ENCODE measurements at regions not wholly inside any gene's neighbourhood (a gene's known extent, or its start where the extent isn't known, plus 50 kb on each side); places are given as distances from the start of the nearest gene placed in this dataset.

- no peak for DNase-seq
Measured at GRCh38 chr2:150971910-150972309, 289.8 kb downstream of the RBM43 start.

DNA sequence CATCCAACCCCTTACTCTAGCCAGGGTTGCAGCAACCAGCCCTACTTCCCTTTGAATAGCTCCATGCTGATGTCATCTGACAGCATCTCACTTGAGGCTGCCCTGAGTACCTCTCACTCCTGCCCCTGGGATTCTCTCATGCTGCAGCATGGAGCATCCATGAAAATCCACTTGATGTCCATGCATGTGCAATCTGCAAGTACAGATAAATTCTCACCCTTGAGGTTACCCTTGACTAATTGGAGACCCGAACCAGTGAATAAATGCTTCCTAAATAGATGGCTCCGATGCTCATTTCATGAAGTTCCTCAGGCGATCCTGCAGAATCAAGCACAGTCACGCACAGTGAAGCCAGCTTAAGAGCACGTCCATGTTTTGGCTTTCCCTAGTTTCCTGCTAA is 298.3 kb downstream of the RBM43 start:
- DNase-seq = no peak

DNA sequence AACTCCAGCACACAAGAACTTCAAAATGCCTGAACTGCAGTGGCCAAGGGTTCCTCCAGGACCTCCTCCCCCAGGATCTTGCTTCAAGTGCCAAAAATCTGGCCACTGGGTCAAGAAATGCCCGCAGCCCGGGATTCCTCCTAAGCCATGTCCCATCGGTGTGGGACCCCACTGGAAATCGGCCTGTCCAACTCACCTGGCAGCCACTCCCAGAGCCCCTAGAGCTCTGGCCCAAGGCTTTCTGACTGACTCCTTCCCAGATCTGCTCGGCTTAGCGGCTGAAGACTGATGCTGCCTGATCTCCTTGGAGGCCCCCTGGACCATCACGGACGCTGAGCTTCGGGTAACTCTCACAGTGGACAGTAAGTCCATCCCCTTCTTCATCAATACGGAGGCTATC is 306.4 kb downstream of the RBM43 start:
- DNase-seq = no peak

- DNase-seq = no peak
Measured at GRCh38 chr2:150946831-150947230, 314.8 kb downstream of the RBM43 start.

GRCh38 chr2:150944315-150944714 is 317.3 kb downstream of the RBM43 start:
- DNase-seq = no peak

DNA sequence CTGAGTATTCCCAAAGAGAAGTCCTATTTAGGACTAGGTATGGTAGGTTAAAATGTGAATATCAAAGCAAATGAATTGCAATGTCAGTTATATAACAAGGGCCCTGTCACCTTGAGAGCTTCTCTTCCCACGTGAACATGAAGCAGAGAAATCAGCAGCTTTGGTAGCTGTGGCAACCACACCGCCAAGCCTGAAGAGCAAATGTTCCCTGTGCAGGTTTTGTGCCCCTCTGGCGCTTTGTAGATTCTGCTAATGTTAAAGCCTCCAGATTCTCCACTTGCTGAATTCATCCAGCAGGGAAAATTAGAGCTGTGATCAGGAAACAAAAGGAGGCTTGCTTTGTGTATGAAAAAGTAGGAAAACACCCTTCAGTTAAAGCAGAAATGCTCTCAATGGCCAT is 322.6 kb downstream of the RBM43 start:
- no peak for DNase-seq

DNA sequence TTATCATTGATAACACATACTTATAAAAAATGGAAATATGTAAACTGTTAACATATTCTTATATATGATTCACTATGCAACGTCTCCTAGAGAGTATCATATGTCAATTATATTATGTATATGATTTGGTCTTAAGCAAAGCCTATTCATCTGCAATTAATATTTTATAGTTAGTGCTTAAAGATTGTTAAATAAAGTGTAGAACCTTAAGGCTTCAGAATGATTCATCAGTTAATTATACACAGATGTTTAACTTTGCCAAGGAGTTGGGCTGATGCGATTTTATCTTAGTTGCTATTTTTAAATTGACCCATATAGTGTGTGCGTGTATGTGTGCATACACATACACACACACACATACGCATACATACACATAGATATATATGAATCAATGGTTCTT is 323.1 kb downstream of the RBM43 start:
- no peak for DNase-seq

- DNase-seq = no peak
Measured at GRCh38 chr2:150937030-150937429, 324.6 kb downstream of the RBM43 start.

DNA sequence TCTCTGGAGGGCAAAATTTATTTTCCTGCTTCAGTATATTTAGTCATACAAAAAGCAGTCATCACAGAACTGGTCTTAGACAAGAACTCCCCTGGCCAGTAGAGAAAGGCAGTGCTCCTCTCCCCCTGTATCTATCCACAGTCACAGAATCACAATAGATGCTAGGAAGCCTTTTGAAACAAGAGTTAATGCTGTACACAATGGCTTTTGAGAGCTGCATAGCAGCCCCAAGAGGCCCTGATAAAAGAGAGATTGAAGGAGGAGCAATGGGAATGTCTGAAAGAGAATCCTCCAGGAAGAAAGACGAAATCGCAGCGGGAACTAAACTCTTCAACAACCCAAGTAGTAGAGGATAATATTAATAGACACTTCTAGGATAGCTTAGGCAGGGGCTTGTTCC is 330.2 kb downstream of the RBM43 start:
- DNase-seq = no peak

DNA sequence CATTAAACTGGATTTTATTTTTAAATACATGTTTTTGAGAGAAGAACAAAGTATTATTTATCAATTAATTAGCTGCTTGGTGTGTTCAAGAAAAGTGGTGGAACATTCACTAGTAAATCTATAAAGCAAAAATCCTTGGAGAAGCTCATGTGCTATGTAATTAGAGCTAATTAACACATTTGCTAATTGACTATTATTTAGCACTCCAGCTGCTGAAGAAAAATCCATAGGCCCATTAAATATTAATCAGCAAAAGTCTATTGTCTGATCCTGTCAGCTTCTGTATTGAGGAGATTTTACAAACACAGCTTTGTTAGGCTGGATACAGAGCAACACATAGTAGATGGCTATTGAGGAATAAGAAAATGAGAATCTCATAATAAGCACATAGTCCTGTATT is 336.1 kb downstream of the RBM43 start:
- no peak for DNase-seq

DNA sequence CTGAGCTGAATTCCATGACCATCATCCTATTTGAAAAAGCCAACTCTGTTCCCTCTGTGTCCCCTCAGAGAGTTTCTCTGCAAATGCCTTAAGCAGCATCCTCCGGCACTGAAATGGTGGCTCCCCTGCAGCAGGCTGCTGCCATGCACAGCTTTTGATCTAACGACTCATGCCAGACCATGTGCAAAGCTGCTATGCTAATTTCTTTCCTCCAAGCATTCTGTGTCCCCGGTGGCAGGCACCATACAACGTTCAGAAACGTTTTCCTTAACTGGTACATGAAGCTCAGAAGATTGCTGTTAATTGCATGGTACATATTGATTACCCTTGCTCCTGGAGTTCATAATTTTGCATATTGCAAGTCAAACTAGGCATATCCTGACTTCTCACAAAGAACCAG is 336.8 kb downstream of the RBM43 start:
- DNase-seq = no peak

GRCh38 chr2:150919901-150920300 is 341.8 kb downstream of the RBM43 start:
- no peak for DNase-seq

- no peak for DNase-seq
Measured at GRCh38 chr2:150917961-150918713, 343.5 kb downstream of the RBM43 start.

DNA sequence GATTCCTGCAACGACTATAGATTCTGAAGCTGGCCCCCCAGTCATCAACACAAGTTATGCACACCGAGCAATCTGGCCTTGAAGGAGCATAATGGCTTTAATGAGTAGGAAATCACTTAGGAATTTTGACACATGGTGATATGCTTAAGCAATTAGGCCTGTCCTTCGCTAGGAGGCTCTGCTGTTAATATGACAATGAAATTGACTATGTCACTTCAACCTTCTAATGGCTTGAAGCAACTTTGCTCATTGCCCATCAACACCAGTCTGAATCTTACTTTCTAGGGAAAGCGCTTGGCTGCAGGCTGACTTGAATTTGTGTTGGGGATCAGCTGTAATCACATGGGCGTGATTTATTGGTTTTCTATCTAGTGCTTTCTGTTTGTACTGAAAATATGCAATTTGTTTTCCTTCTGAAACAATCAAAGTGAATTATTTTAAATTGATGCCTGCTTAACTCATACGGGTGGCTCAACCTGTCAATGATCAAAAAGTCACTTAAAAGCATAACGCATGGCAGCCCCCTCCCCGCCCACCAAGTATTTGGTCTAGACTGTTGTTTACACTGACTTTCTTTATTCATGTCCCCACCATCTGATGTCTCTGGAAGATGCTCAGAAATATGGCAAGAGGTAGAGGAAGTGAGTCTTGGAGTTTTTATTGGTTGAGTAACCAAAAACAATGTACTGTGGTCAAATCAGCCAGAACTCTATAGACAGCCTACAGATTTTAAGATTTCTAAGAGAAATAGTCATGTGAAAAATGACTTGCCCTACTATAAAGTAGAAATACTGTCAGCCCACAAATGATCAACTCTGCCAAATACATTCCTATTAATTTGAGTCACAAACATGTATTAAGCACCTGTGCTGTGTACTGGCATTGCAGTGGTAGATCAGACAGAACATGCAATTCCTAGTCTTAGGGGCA is 344.9 kb downstream of the RBM43 start:
- no peak for DNase-seq

DNA sequence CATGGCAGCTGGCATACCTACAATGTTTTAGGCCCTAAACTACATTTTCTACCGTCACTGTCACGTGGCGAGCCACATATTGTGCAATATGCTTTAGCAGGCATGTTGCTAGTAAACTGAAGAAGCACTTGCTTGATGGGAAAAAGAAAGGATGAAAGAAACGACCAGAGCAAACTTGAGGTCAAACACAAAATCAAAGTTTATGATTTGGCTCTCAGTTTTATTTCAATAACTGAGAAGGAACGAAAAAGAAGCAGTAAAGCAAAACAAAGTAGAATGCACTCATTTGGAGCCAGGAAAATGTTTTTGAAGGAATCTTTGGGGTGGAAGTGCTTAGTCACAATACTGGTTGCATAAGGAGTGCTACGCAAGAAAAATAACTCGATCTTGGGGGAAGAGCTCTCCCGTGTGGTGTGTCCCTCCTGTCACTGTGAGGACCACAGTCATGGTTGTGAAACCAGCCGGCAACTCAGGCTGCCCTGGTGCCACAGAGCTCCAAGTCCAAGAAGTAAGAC is 349.8 kb downstream of the RBM43 start:
- no peak for DNase-seq

GRCh38 chr2:150909613-150910012 is 352.1 kb downstream of the RBM43 start:
- no peak for DNase-seq

GRCh38 chr2:150909090-150909489 is 352.6 kb downstream of the RBM43 start:
- DNase-seq = no peak

DNA sequence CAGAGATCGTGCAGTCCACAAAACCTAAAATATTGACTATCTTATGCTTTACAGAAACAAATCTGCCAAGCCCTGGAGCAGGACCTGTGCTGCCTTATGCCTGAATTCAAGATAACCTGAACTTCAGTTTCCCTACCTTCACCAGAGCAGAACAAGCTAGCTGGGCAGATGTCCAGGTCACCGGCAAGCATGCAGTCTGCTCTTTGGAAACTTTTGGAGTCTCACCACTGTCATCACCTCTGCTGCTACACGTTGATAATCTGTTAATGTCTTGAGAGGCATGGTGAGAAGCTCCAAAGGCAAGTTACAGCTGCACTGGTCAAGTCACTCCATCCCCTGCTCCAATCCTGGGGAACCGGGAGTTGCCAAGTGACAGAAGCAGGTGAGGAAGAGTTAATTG is 354.2 kb downstream of the RBM43 start:
- DNase-seq = no peak

- no peak for DNase-seq
Measured at GRCh38 chr2:150903461-150903860, 358.2 kb downstream of the RBM43 start.

DNA sequence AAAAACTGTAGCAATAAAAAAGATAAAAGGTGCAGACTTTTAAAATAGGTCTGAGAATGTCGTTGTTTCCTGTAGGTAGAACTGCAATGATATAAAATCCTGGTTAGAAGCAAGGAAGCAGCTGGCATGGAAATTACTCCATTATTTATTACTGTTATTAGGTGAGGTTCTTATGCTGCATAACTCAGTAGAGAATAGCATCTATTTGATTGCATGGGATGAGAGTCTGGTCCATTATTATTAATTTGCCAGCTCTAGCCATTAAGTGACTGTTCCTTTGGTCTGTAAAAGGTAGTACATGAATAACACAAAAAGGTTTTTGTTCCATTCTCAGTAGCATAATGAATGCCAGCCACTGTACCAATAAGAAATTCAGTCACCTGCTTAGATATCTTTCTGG is 358.6 kb downstream of the RBM43 start:
- no peak for DNase-seq

GRCh38 chr2:150900913-150901312 is 360.8 kb downstream of the RBM43 start:
- no peak for DNase-seq

GRCh38 chr2:150895968-150896367 is 365.7 kb downstream of the RBM43 start:
- DNase-seq = no peak

DNA sequence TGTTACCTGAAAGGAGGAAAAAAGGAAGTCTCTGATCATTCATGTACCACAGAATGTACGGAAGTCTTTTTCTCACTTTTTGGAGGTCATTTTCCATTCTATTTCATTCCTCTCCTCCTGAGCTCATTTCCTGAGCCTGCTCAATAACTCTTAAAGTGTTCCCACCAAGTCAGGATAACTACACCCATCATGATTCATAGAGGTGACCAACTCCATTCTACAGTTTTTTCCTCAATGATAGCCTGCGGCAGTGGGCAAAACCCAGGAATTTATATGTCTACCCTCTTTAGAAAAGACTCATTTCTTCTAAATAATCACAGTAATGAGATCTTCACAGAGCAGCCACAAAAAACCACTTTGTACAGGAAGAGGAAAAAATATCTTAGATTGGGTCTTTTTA is 372.5 kb downstream of the RBM43 start:
- no peak for DNase-seq

DNA sequence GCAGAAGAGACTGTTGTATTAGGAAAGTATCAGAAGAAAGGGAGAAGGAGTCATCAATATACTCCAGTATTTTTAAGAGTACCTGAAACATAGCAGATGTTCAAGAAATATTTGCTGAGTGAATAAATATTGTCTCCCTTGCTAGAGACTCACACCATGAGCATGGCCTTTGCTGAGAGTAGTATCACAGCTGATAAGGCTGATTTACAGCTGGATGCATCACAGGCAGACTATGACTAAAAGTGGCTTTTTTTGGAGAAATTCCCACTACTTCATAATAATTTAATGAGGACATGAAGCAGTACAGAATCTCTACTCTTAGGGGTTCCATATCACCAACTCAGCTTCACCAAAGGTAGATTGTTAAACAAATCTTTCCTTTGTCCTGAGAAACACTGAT is 373.3 kb downstream of the RBM43 start:
- DNase-seq = no peak
